Hepatocyte (in vitro differentiated cells): ENCODE measurements at regions not wholly inside any gene's neighbourhood (a gene's known extent, or its start where the extent isn't known, plus 50 kb on each side); places are given as distances from the start of the nearest gene placed in this dataset.

Experiments
- CTCF ChIP-seq: fragments of 200-600 bp; sonication (generic); IDR thresholded peaks from 2 replicates; pipeline ENCODE4 v1.5.1; 2016; ENCODE audit warnings: antibody characterized with exemption, mild to moderate bottlenecking; ENCODE audit not compliant: poor library complexity
- EZH2phosphoT487 ChIP-seq: fragments of 200-600 bp; sonication (generic); IDR thresholded peaks from one replicate; pipeline ENCODE4 v1.6.1; 2018; ENCODE audit warnings: antibody characterized with exemption, mild to moderate bottlenecking, low read depth, moderate library complexity; ENCODE audit not compliant: unreplicated experiment, severe bottlenecking

DNA sequence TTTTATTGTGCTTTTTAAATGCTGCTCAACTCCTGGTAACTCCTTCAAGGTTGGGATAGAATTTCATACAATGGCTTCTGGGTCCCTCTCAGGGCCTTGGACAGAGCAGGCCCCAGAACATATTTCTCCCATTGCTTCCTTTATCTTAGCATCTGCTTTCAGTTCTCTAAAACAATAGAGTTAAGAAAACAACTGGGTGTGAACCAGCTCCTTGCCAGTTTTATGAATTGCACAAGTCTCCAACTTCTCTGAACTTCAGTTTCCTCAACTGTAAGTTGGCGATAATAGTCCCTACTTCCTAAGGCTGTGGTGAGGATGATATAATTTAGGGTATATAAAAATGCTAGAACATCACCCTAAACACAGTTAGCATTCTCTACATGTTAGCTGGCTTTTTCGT is 77.0 kb upstream of the INHBA start:
- TF ChIP-seq CTCF (no peak), EZH2phosphoT487 (no peak)
